ENCODE measurements at regions not wholly inside any gene's neighbourhood (a gene's known extent, or its start where the extent isn't known, plus 50 kb on each side); places are given as distances from the start of the nearest gene placed in this dataset.
"Not testable (repeated sequence)": the region's sequence is repeated elsewhere in the genome, so short reads cannot be mapped to it uniquely, and the experiment has no call there.

- not testable (repeated sequence) for DNase-seq
Measured at GRCh38 chr2:67132441-67132940, 264.6 kb upstream of the ETAA1 start.

GRCh38 chr2:67135208-67135607 is 261.9 kb upstream of the ETAA1 start:
- no peak for DNase-seq

GRCh38 chr2:67137699-67138098 is 259.4 kb upstream of the ETAA1 start:
- DNase-seq: no peak

- no peak for DNase-seq
Measured at GRCh38 chr2:67142071-67142470, 255.1 kb upstream of the ETAA1 start.

GRCh38 chr2:67142741-67143140 is 254.4 kb upstream of the ETAA1 start:
- DNase-seq: no peak

- DNase-seq: no peak
Measured at GRCh38 chr2:67145851-67146250, 251.3 kb upstream of the ETAA1 start.

- DNase-seq: no peak
Measured at GRCh38 chr2:67156796-67157195, 240.3 kb upstream of the ETAA1 start.

- no peak for DNase-seq
Measured at GRCh38 chr2:67158718-67159117, 238.4 kb upstream of the ETAA1 start.

GRCh38 chr2:67159929-67160328 is 237.2 kb upstream of the ETAA1 start:
- DNase-seq: no peak

GRCh38 chr2:67164771-67165522 is 232.2 kb upstream of the ETAA1 start:
- DNase-seq: no peak

- DNase-seq: no peak
Measured at GRCh38 chr2:67165523-67165990, 231.6 kb upstream of the ETAA1 start.

GRCh38 chr2:67166511-67166910 is 230.6 kb upstream of the ETAA1 start:
- DNase-seq: not testable (repeated sequence)

GRCh38 chr2:67169417-67170140 is 227.6 kb upstream of the ETAA1 start:
- DNase-seq: no peak

GRCh38 chr2:67179526-67179925 is 217.6 kb upstream of the ETAA1 start:
- no peak for DNase-seq

- no peak for DNase-seq
Measured at GRCh38 chr2:67180841-67181240, 216.3 kb upstream of the ETAA1 start.

GRCh38 chr2:67182884-67183283 is 214.2 kb upstream of the ETAA1 start:
- no peak for DNase-seq

GRCh38 chr2:67186326-67186725 is 210.8 kb upstream of the ETAA1 start:
- DNase-seq: no peak

- no peak for DNase-seq
Measured at GRCh38 chr2:67186871-67187270, 210.3 kb upstream of the ETAA1 start.

GRCh38 chr2:67195327-67195726 is 201.8 kb upstream of the ETAA1 start:
- DNase-seq: not testable (repeated sequence)

- no peak for DNase-seq
Measured at GRCh38 chr2:67201521-67201920, 195.6 kb upstream of the ETAA1 start.

GRCh38 chr2:67204349-67204748 is 192.8 kb upstream of the ETAA1 start:
- DNase-seq: no peak

GRCh38 chr2:67208887-67209500 is 188.1 kb upstream of the ETAA1 start:
- no peak for DNase-seq

- no peak for DNase-seq
Measured at GRCh38 chr2:67210430-67210829, 186.7 kb upstream of the ETAA1 start.

GRCh38 chr2:67212203-67212602 is 184.9 kb upstream of the ETAA1 start:
- no peak for DNase-seq
